Mucosa of descending colon (tissue), 3 donors: ENCODE measurements at regions not wholly inside any gene's neighbourhood (a gene's known extent, or its start where the extent isn't known, plus 50 kb on each side); places are given as distances from the start of the nearest gene placed in this dataset.

ENCODE experiments used
- ATAC-seq: fragments of 200-7000 bp; cut with Tn5 transposase; one replicate; pipeline ENCODE4 v1.9.1; 2020; ENCODE audit warnings: mild to moderate bottlenecking, moderate library complexity
- DNase-seq, 3 donors: peaks; one replicate each; pipeline ENCODE4 v3.0.0-alpha.2; 2020
- H3K36me3 ChIP-seq: fragments of 200-600 bp; one replicate; pipeline ENCODE4 v1.8.0; 2021; ENCODE audit warnings: low read depth, mild to moderate bottlenecking
- H3K4me1 ChIP-seq: fragments of 200-600 bp; one replicate; pipeline ENCODE4 v1.8.0; 2021; ENCODE audit warnings: low read depth, mild to moderate bottlenecking
- H3K4me3 ChIP-seq: fragments of 200-600 bp; one replicate; pipeline ENCODE4 v1.8.0; 2021; ENCODE audit warnings: mild to moderate bottlenecking
- H3K9me3 ChIP-seq: fragments of 200-600 bp; one replicate; pipeline ENCODE4 v1.8.0; 2021; ENCODE audit warnings: mild to moderate bottlenecking
- intact Hi-C, 2 donors: fragments of 100-400 bp; cut with DNase I in 1 of 2; cut with micrococcal nuclease in 1 of 2; formaldehyde crosslinking; loops; one replicate each; pipeline versions ENCODE4 v1.11.0 to v1.11.1; 2022; cut with DNase I, micrococcal nuclease
- TF ChIP-seq, protein P1 (sequence below): fragments of 200-600 bp; IDR thresholded peaks from one replicate; pipeline ENCODE4 v1.8.0; 2022; ENCODE audit warnings: antibody characterized with exemption, mild to moderate bottlenecking
- donor health status: DM: no; HTN: no; CAD: no; lungs with moderate emphysema.
- donor health status: DM: no; HTN: no; CAD: no.
- donor health status: DM: no; HTN: yes; CAD: no.

GRCh38 chr17:79185671-79186070, 111.0 kb downstream of the ENGASE start:
- Histone ChIP-seq H3K4me3 (no peak overlapping the region), H3K4me1 (no peaks in the 10 kb centered on the region), H3K9me3 (no peaks in the 10 kb centered on the region), H3K36me3 (no peaks in the 10 kb centered on the region)
- intact Hi-C loops: no loop called here
- TF ChIP-seq, protein P1, sequence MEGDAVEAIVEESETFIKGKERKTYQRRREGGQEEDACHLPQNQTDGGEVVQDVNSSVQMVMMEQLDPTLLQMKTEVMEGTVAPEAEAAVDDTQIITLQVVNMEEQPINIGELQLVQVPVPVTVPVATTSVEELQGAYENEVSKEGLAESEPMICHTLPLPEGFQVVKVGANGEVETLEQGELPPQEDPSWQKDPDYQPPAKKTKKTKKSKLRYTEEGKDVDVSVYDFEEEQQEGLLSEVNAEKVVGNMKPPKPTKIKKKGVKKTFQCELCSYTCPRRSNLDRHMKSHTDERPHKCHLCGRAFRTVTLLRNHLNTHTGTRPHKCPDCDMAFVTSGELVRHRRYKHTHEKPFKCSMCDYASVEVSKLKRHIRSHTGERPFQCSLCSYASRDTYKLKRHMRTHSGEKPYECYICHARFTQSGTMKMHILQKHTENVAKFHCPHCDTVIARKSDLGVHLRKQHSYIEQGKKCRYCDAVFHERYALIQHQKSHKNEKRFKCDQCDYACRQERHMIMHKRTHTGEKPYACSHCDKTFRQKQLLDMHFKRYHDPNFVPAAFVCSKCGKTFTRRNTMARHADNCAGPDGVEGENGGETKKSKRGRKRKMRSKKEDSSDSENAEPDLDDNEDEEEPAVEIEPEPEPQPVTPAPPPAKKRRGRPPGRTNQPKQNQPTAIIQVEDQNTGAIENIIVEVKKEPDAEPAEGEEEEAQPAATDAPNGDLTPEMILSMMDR: no peak
- DNase-seq (no peak), ATAC-seq (no peak)

- H3K36me3 ChIP-seq: no peaks in the 10 kb centered on the region
- no peaks in the 10 kb centered on the region for H3K9me3 ChIP-seq
- no peaks in the 10 kb centered on the region for H3K4me1 ChIP-seq
- TF ChIP-seq, protein P1: no peak
- intact Hi-C loops: no loop called here
- DNase-seq: no peak
- H3K4me3 ChIP-seq: no peak overlapping the region
- no peak for ATAC-seq
These were observed 109.6 kb downstream of the ENGASE start for GRCh38 chr17:79184219-79184618.

- DNase-seq: no peak
- Histone ChIP-seq H3K4me1 (no peaks in the 10 kb centered on the region), H3K4me3 (no peak overlapping the region), H3K36me3 (no peaks in the 10 kb centered on the region), H3K9me3 (no peaks in the 10 kb centered on the region)
- no peak for ATAC-seq
- TF ChIP-seq, protein P1: no peak
- intact Hi-C loops: no loop called here
These were observed 108.9 kb downstream of the ENGASE start for GRCh38 chr17:79183293-79184158.

DNA sequence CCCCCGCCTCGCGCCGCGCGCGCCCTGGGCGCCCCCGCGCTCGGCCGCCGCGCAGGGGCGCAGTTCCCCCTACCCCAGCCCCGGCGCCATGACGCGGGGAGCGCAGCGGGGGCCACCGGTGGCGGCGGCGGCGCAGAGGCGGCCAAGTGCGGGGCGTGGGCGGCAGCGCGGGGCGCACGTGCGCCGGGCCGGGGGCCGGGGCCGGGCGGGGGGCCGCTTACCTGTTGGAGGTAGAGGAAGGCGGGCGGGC, 108.3 kb downstream of the ENGASE start:
- H3K9me3 ChIP-seq: no peaks in the 10 kb centered on the region
- no peaks in the 10 kb centered on the region for H3K36me3 ChIP-seq
- no peak for ATAC-seq
- DNase-seq: no peak
- H3K4me1 ChIP-seq: no peaks in the 10 kb centered on the region
- no peak overlapping the region for H3K4me3 ChIP-seq
- intact Hi-C loops: no loop called here
- TF ChIP-seq, protein P1: no peak

- Histone ChIP-seq H3K9me3 (no peaks in the 10 kb centered on the region), H3K36me3 (no peaks in the 10 kb centered on the region), H3K4me3 (no peak overlapping the region), H3K4me1 (no peaks in the 10 kb centered on the region)
- intact Hi-C loops: no loop called here
- no peak for DNase-seq
- TF ChIP-seq, protein P1: no peak
- no peak for ATAC-seq
These were observed 107.8 kb downstream of the ENGASE start for GRCh38 chr17:79182176-79183042.
